RPMI7951 (cell line): ENCODE measurements at regions not wholly inside any gene's neighbourhood (a gene's known extent, or its start where the extent isn't known, plus 50 kb on each side); places are given as distances from the start of the nearest gene placed in this dataset.
A peak's percentile ranks its signal among the peaks of the same experiment; 100 is the strongest.

Experiments
- DNase-seq: peaks from one replicate; pipeline ENCODE4 v3.0.0-alpha.2; 2012; ENCODE audit warnings: low read depth

- peak; percentile 81 for DNase-seq
Measured at GRCh38 chr7:17608114-17608833, 309.8 kb downstream of the AHR start.

GRCh38 chr7:17611611-17612010 is 313.2 kb downstream of the AHR start:
- no peak for DNase-seq

GRCh38 chr7:17613338-17614041 is 315.0 kb downstream of the AHR start:
- DNase-seq: no peak

- DNase-seq: no peak
Measured at GRCh38 chr7:17617380-17617779, 318.9 kb downstream of the AHR start.

GRCh38 chr7:17617857-17618651 is 319.6 kb downstream of the AHR start:
- DNase-seq: no peak

- DNase-seq: no peak
Measured at GRCh38 chr7:17618652-17618974, 320.2 kb downstream of the AHR start.

GRCh38 chr7:17619196-17619818 is 320.9 kb downstream of the AHR start:
- no peak for DNase-seq

- no peak for DNase-seq
Measured at GRCh38 chr7:17620566-17620965, 319.7 kb downstream of the SNX13 start.

- no peak for DNase-seq
Measured at GRCh38 chr7:17622451-17622850, 317.8 kb downstream of the SNX13 start.

- no peak for DNase-seq
Measured at GRCh38 chr7:17623546-17624185, 316.6 kb downstream of the SNX13 start.

GRCh38 chr7:17624379-17624778 is 315.9 kb downstream of the SNX13 start:
- DNase-seq: no peak

- peak; percentile 79 for DNase-seq
Measured at GRCh38 chr7:17625043-17625442, 315.3 kb downstream of the SNX13 start.

- DNase-seq: no peak
Measured at GRCh38 chr7:17626235-17626634, 314.1 kb downstream of the SNX13 start.

GRCh38 chr7:17631061-17631460 is 309.2 kb downstream of the SNX13 start:
- no peak for DNase-seq

GRCh38 chr7:17632384-17632783 is 307.9 kb downstream of the SNX13 start:
- no peak for DNase-seq

- DNase-seq: peak; percentile 72
Measured at GRCh38 chr7:17633067-17633466, 307.2 kb downstream of the SNX13 start.

GRCh38 chr7:17638727-17639126 is 301.6 kb downstream of the SNX13 start:
- no peak for DNase-seq

GRCh38 chr7:17640730-17641377 is 299.4 kb downstream of the SNX13 start:
- DNase-seq: peak; percentile 49

- no peak for DNase-seq
Measured at GRCh38 chr7:17645500-17645899, 294.8 kb downstream of the SNX13 start.

- DNase-seq: peak; percentile 59
Measured at GRCh38 chr7:17646253-17646956, 293.9 kb downstream of the SNX13 start.

GRCh38 chr7:17651341-17651740 is 289.0 kb downstream of the SNX13 start:
- no peak for DNase-seq
